ENCODE measurements at regions not wholly inside any gene's neighbourhood (a gene's known extent, or its start where the extent isn't known, plus 50 kb on each side); places are given as distances from the start of the nearest gene placed in this dataset.
A peak's percentile ranks its signal among the peaks of the same experiment; 100 is the strongest.
"Not testable (repeated sequence)": the region's sequence is repeated elsewhere in the genome, so short reads cannot be mapped to it uniquely, and the experiment has no call there.

DNA sequence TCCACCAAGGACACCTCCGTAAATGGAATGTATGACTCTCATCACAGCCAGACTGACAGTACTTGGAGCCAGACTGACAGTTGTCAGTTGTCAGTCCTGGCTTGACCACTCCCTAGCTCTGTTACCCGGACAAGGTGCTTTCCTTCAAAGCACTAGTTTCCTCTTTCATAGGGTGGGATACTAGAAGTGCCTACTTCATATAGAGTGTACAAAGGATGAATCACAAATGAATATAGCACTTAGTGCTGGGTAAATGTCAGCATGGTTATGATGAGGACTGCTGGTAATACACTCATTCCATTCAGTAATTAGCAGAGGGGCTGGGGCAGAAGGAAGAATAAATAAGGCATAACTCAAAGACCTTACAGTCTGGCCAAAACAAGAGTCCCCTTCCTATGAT, 91.4 kb downstream of the ARL4C start:
- DNase-seq = no peak

DNA sequence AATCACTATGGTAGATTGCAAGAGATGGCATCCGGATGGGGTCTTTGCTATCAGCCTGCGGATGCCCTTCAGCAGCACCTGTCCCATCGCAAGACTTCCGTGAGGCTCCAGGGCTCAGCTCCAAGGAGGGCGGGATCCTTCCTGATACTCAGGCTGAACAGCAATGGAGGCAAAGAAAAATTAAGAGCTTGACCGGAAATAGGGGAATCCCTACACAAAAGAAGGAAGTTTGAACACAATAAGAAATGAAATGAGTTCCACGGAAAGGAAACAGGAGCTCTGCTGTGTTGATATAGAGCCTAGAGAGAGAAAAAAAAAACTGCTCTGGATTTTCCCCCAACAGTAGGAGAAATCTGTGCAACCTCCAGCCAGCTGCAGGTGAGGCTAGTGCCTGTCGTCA, 91.9 kb downstream of the ARL4C start:
- DNase-seq = no peak

DNA sequence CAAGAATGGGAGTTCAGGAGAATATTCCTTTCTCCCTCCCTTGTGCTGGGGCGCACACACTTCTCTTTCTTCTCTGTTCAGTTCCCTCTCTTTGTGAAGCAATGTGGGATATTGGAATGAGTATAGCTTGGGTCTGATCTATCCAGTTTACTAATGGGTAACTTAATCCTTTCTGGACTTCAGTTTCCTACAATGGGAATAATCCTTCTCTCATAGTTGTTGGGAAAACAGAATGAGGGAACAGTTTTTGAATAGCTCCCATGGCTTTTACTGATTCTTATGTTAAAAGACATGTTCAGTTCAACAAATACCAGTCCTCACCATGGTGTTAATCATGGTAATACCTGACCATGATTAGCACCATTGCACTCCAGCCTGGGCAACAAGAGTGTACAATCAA, 93.1 kb downstream of the ARL4C start:
- DNase-seq = no peak

DNA sequence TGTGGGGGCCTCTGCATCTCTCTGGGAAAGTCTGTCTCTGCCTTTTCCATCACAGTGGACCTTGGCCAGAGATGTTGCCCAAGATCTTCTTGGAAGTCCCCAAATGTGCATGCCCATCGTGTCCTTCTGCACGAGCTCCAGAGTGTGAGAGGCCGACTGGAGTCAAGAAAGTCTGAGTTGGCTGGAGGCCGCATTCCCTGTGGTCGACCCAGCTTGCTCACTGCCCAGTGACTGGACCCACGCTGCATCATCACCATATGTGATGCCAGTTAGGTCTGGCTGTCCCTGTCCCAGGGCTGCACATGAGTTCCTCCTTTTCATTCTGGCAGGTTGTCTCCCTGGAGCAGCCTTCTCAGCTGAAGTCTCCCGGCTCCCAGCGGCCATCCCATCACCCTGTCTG, 93.8 kb downstream of the ARL4C start:
- no peak for DNase-seq

DNA sequence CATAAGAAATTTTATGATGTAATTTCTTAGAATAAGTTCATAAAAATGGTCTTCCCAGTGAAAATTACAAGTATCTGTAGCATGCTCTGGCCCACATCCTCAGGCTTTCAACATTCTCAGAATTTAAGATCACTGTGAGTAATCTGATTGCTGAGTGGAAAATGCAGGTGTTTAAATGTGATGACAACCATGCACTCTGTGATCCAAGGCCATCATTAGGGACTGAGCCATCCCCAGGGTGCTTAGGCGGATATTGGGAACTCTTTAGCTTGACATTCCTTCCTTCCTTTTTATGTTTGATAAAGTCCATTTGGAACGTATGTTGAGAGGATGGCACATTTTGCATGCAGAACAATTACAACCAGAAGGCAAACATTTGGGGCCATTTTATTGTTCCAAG, 95.5 kb downstream of the ARL4C start:
- DNase-seq = no peak

DNA sequence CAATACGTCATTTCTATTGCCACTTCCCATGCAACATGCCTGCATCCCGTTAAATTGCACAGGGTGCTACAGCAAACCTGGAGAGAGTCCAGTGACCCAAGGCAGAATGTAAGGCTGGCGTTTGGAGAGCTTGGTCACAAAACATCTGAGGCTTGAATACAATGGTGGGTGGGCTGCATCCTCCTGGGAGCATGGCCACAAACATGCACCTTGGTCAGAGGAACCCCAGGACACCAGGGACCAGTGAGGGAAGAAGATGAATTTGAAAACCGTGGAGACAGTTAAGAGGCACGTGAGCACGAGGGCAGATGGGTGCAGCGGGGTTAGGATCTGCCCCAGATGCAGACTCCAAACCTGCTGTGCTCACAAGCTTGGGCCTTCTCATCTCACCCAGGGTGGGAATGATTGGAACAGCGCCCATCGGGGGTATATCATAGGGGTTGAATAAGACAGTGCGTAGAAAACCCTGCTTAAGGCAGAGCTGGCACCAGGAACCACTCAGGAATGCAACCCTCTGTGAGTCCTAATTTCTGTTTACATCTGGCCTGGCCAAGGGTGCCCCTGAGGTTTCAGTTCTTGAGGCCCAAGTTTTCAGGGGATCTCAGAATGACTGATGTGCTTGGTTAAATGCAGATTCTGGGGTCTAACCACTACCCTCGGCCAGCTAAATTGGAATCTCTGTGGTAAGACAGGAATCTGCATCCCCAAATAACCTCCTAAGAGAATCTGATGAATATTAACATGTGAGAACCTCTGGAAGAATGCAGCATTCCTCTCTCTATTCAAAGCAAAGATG, 97.2 kb downstream of the ARL4C start:
- no peak for DNase-seq

DNA sequence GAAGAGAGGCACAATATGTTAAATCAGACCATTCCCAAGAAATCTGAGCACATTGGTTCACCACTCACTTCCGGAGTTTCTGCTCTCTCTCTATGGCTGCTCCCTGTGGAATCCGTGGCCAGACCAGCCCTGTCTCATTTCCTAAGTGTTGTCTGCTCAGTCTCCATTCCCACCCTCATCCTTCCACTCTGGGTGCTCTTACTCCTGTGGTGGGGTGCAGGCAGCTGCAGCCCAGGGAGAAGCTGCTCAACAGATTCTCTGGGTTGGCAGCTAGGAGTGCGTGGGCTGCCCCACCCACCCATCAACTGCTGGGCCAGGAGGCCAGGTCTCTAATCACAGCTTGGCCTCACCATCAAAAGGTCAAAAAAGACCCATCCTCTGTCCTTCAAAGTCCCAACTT, 98.3 kb downstream of the ARL4C start:
- no peak for DNase-seq

DNA sequence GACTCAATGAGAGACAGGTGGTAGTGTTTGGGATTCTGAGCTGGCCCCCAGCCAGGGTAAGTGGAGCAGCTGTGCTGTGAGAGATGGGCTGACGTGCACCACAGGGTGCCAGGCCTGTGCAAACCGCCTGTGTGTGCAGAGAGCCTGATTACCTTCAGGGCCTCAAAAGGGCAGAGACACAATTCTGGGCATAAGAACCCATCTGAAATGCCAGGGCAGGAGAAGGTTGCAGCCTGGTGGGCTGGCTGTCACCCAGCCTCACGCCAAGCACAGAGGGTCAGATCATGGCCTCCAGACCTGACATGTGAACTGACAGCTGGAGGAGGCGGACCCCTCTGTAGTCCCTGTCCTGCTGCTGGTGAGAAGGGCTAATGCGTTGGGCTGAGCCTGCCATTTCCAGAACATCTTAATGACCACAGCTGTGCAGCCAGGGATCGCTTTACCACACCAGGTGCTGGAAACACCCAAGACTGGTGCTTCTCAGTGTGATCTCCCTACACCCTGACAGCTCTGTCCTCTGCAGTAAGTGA, 100.9 kb downstream of the ARL4C start:
- no peak for DNase-seq

DNA sequence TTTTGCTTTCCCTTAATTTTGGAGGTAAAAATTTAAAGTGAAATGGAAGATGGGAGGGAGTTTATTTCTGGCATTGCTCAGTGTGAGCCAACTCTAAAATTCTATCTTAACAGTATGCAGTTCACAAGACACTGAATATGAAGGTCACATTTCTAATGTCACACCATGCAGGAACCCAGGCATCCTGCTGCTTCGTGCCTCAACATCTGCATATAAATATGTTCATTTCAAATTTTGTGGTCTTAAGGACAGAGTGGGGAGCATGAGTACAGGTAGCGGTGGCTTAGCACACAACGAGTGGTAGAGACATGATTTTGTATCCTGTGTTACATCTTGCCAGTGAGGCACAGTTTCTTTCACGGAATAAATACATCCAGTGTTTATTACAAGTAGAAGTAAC, 102.4 kb downstream of the ARL4C start:
- no peak for DNase-seq

DNA sequence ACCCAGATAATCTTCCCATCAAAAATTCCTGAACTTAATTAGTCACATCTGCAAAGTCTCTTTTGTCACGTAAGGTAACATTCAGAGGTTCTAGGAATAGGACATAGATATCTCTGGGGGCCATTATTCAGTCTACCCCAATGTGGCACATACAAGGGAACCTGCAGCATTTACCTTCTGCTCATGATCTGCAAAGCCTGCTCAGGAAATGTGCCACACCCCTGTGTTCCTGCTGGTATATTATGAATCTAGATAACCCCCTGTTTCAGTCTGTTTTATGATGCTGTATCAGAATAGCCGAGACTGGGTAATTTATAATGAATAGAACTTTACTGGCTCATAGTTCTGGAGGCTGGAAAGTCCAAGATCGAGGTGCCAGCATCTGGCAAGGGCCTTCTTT, 103.5 kb downstream of the ARL4C start:
- no peak for DNase-seq

DNA sequence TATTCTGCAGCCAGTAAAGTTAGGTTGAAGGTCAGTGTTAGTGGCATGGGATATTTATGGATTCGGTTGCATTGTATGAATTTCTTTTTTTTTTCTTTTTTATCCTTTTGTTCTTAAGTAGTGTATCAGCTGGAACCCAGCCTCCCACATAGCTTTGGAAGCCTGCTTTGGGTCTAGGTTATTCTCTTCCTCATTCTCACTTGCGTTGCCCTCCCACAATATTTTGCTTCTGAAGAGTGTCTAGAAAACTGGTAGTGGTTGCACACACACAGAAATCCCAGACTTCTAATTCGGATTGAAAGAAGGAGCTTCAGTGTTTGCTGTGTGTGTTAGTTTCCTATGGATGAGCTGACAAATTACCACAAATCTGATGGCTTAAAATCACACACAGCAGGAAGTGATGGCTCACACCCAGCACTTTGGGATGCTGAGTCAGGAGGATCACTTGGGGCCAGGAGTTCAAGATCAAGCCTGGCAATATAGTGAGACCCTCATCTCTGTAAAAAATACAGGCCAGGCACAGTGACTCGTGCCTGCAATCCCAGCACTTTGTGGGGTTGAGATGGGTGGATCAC, 104.8 kb downstream of the ARL4C start:
- no peak for DNase-seq

DNA sequence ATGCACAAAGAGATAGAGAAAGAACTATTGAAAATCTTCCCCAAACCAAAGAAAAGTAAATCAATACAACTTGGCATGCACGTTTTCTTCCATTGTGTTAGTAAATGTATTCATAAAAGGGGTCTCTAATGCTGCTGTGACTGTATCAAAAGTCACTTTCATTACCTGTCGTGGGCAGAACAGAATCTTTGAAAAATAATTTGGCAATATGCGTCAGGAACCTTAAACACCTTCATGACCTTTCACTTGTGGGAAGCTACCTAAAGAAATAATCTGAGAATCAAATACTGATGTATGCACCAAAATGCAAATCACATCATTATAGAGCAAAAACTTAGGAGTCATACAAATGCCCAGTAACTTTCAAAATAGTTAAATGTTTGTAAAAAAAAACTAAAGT, 105.3 kb downstream of the ARL4C start:
- no peak for DNase-seq

DNA sequence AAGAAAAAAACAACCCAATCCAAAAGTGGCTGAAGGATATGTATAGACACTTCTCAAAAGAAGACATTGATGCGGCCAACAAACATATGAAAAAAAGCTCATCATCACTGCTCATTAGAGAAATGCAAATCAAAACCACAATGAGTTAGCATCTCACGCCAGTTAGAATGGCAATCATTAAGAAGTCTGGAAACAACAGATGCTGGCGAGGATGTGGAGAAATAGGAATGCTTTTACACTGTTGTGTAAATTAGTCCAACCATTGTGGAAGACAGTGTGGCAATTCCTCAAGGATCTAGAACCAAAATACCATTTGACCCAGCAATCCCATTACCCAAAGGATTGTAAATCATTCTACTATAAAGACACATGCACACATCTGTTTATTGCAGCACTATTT, 107.2 kb downstream of the ARL4C start:
- DNase-seq = peak; percentile 8

DNA sequence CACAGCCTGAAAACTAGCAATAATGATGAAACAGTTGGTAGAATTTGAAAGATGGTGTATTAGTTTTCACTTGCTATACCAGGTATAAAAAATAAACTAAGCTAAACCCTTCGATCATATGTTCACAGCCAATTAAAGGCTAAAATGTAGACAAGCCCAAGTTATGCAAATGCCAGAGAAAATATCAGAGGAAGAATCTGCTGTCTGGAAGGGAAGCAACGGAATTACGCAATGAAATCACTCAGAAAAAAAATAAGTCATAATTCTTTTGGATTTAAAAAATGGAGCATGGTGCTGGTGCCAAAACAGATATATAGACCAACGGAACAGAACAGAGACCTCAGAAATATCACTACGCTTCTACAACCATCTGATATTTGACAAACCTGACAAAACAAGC, 108.3 kb downstream of the ARL4C start:
- DNase-seq = peak; percentile 11

DNA sequence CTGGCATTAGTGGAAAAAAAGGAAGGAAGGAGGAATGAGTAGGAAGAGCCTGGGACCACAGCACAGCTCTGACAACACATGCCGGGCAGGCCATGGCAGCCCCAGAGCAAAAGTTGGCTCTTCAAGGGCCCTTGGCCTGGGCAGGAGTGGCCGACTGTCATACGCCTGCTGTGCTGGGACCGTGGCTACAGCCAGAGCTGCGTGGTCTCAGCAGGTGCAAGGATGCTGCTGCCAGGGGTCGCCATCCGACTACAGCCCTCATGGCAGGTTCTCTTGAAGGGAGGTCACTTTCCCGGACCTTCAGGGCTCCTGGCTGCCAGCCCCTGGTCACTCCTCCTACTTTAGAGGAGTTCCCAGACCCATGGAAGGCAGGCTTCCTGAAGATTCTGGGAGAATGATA, 109.9 kb downstream of the ARL4C start:
- DNase-seq = no peak

DNA sequence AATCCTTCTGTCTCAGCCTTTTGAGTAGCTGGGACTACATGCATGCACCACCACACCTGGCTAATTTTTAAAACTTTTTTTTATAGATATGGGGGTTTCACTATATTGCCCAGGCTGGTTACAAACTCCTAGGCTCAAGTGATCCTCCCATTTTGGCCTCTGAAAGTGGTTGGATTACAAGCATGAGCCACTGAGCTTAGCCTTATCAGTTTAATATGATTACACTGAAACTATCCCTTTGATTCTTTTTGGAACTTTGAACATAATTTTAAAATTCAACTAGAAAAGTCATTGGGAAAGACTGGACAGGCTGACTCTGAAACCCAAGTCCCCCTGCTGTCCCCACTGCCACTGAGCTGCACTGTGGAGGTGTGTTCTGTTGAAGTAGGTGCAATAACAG, 114.8 kb downstream of the ARL4C start:
- DNase-seq = no peak

DNA sequence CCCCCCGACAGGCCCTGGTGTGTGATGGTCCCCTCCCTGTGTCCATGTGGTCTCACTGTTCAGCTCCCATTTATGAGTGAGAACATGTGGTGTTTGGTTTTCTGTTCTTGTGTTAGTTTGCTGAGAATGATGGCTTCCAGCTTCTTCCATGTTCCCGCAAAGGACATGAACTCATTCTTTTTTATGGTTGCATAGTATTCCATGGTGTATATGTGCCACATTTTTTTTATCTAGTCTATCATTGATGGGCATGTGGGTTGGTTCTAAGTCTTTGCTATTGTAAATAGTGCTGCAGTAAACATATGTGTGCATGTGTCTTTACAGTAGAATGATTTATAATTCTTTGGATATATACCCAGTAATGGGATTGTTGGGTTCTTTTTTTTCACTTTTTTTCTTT, 117.9 kb downstream of the ARL4C start:
- DNase-seq = not testable (repeated sequence)

DNA sequence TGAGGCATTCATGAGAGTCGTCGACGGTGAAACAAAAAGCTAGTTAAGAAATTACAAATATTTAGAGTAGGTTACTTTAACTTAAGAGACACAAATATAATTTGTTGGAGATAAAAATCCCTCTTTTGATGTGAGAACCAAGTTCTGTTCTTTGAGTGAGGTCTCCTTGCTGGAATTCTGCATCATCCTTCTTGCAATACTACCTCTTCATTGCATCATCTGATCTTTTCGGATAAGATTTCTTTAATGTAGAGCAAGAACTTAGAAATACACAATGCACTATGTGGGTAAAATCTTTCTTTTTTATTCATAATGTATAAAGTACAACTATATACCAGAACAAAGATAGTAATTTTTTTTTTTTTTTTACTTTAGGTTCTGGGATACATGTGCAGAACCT, 118.4 kb downstream of the ARL4C start:
- no peak for DNase-seq

DNA sequence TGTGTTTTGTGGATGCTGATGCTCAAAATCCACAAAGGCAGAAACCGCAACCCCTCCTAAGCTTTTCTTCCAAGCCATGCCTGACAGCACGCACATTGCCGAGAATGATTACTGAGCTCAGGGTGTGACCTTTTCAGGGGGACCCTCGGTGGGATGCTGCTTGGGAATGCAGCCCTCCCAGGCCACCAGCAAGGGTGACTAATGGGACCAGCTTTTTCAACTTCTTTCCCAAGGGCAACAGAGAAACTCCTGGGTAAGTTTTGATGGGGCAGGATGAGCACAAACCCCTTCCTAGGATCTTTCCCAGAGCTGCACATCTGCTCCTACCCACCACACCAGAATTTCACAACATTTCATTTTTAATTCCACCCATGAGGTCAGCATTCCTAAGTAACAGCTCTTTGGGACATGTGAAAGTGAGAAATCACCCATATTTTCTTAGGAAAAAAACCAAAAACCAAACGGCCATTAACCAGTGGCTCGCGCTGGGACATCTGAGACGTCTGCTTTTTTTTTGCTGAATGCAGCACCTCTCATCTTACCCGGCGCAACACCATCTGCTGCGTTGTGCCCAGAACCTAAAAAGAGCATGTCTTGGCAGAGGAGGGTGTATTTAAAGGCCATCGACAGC, 119.0 kb downstream of the ARL4C start:
- DNase-seq = no peak

DNA sequence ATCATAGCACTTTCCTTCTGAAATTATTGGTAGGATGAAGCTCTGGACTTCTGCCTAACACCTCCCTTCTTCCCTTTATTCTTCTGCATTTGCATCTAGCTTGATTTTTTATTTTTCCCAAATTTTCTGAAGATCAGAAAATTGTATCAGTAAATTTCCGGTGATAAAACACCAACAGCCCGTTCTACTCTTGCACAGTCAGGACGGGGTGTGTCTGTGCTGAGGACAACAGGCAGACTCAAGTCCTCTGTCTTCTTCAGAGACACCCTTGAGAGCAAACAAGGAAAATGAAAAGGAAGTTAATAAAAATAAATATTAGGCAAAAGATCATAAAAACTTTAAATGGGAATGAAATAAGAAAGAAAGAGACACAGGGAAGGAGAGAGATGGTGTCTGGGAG, 120.7 kb downstream of the ARL4C start:
- DNase-seq = no peak

DNA sequence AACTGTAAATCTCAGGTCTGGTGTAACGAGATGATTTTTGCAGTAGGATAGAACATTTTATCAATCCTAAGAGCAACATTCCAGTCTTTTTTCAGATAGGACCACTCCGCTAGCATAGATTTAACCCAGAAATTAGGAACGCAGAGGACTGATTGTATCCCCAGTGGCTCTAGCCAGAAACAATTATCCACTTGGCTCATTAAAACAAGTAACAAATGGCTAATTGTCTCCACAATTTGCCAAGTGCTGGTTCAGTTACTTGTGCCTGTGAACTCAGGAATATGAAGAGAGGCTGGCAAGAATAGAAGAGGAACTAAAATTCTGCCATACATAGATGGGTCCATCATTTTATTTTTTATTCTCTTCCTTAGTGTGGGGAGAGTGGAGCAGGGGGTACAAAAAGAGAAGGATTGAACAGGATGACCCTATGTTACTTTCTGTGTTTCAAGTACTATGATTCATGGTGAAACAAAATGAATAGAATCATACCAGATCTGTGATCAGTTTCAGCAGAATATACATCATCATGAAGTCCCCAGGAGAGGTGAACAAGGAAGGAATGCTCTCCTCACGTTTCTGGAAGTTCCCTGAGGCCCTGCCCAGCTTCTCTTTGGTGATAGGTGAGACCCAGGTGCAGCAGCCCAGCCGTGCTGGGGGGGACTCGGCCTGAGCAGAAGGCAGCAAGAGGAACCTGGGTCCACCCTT, 121.6 kb downstream of the ARL4C start:
- DNase-seq = no peak

DNA sequence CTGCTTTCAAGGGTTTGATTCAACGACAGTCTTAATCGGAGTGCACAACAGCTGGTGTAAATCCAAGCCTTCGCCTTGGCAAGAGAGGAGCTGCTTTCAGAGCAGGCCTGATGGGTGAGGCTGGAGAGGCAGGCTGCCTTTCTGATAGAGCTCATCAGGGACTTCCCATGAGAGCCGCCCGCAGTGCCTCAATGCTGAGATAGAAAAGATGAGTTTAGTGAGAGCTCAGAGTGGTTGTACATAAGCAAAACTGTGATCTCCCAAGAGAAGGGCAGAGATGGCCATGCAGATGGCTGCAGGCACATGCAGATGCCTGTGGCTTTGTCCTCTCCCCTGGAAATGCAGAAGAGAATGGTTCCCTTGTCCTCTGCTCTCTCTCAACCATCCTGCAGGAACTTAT, 122.1 kb downstream of the ARL4C start:
- DNase-seq = no peak

DNA sequence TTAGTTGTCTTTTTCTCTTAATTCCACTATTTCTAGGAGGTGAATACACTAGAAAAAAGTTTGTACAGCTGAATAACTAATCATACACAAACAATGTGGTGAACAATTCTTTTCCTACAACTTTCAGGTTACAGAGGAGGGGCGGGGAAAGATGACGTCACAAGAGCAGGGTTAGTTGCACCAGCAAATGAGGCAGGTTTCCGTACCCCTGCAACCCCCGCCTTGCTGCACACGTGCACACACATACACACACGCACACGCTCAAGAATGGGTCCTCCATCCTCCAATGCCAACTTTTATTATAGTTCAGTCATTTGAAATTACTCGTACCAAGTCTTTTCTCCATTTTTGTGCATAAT, 122.8 kb downstream of the ARL4C start:
- DNase-seq = no peak
